ENCODE measurements at regions not wholly inside any gene's neighbourhood (a gene's known extent, or its start where the extent isn't known, plus 50 kb on each side); places are given as distances from the start of the nearest gene placed in this dataset.

- TF ChIP-seq CTCF (IDR thresholded peaks at IDR 0.05) (no peak), EP300 (IDR thresholded peaks at IDR 0.05) (no peak)
These were observed 177.6 kb upstream of the LMNTD1 start for GRCh38 chr12:25730489-25731349.
